ENCODE measurements at regions not wholly inside any gene's neighbourhood (a gene's known extent, or its start where the extent isn't known, plus 50 kb on each side); places are given as distances from the start of the nearest gene placed in this dataset.

- Histone ChIP-seq H4K20me1 (replicated peaks; ENCODE audit: control insufficient read depth, extremely low read depth, insufficient read depth, low read length) (no peaks in the 10 kb centered on the region), H3K79me2 (ENCODE audit: control insufficient read depth, insufficient read depth, low read length) (no peaks in the 10 kb centered on the region), H3K4me2 (ENCODE audit: insufficient read depth, low read length) (no peak overlapping the region), H3K36me3 (ENCODE audit: control insufficient read depth in 2 of 2, extremely low read depth in 1 of 2, insufficient read depth in 2 of 2, low read length in 2 of 2) (no peaks in the 10 kb centered on the region), H3K9me3 (replicated peaks; ENCODE audit: control insufficient read depth, insufficient read depth, low read length) (no peaks in the 10 kb centered on the region), H3K4me3 (replicated peaks in 1 of 3; ENCODE audit: insufficient read depth in 1 of 3, low read depth in 1 of 3, low read length in 3 of 3) (no peak overlapping the region), H2AFZ (ENCODE audit: low read depth, low read length) (no peak overlapping the region), H3K27me3 (ENCODE audit: control insufficient read depth in 2 of 2, insufficient read depth in 2 of 2, low read length in 2 of 2) (no peaks in the 10 kb centered on the region), H3K9ac (replicated peaks; ENCODE audit: extremely low read depth, insufficient read depth, low read length) (no peak overlapping the region), H3K4me1 (ENCODE audit: control insufficient read depth, extremely low read depth, insufficient read depth, low read length) (no peaks in the 10 kb centered on the region), H3K9me1 (replicated peaks; ENCODE audit: control insufficient read depth, extremely low read depth, insufficient read depth, low read length) (no peaks in the 10 kb centered on the region), H3K27ac (ENCODE audit: insufficient read depth, low read depth, low read length) (no peak overlapping the region)
- DNase-seq (ENCODE audit: low read depth, low spot score) (no peak), FAIRE-seq (no peak)
- intact Hi-C loops (cut with micrococcal nuclease) (no loop called here), dilution Hi-C loops (cut with MboI; ENCODE audit: extremely low pct_ligation_motif_present, low sequenced_read_pairs) (no loop called here)
- ChIA-PET CTCF (no interaction called here), POLR2A (no interaction called here)
- BruUV-seq (replicated peaks), result no TSS peak
- TF ChIP-seq POLR2A (IDR thresholded peaks at IDR 0.05; ENCODE audit: low read depth, low read length) (no peak), JUN (IDR thresholded peaks at IDR 0.05; ENCODE audit: borderline replicate concordance, insufficient read depth, insufficient read length, low read depth) (no peak), POLR2AphosphoS5 (IDR thresholded peaks at IDR 0.05; ENCODE audit: insufficient read depth, low read depth, low read length) (no peak), EZH2 (IDR thresholded peaks at IDR 0.05; ENCODE audit: borderline replicate concordance, low read depth, low read length, severe bottlenecking) (no peak), GATA2 (IDR thresholded peaks at IDR 0.05; ENCODE audit: insufficient read depth, insufficient read length, low read depth, low read length) (no peak), CTCF (IDR thresholded peaks at IDR 0.05; ENCODE audit: extremely low read depth in 1 of 2, insufficient read depth in 1 of 2, low read depth in 1 of 2, low read length in 2 of 2) (no peak), MYC (IDR thresholded peaks at IDR 0.05; ENCODE audit: low read depth, low read length) (no peak), FOS (IDR thresholded peaks at IDR 0.05; ENCODE audit: borderline replicate concordance, insufficient read depth, low read length) (no peak), MAX (IDR thresholded peaks at IDR 0.05; ENCODE audit: insufficient read depth, insufficient read length) (no peak)
Observed at GRCh38 chr6:96468281-96468680, 53.3 kb upstream of the UFL1 start.
